SU-DHL-6 (cell line): ENCODE measurements at regions not wholly inside any gene's neighbourhood (a gene's known extent, or its start where the extent isn't known, plus 50 kb on each side); places are given as distances from the start of the nearest gene placed in this dataset.

Experiments used
- CTCF ChIP-seq: fragments of 200-600 bp; sonication (generic); IDR thresholded peaks from one replicate; pipeline ENCODE4 v1.5.1; 2017; ENCODE audit warnings: antibody characterized with exemption, mild to moderate bottlenecking, low read length, moderate library complexity; ENCODE audit not compliant: insufficient read depth, poor library complexity, severe bottlenecking
- EZH2phosphoT487 ChIP-seq: fragments of 200-600 bp; sonication (generic), shearing (Covaris generic); conservative IDR thresholded peaks from 2 replicates; pipeline ENCODE4 v1.6.1; 2018; ENCODE audit warnings: mild to moderate bottlenecking, antibody characterized with exemption, low read length, moderate library complexity, mixed read lengths

GRCh38 chr2:193141998-193142397 is 947.3 kb upstream of the TMEFF2 start:
- no peak for TF ChIP-seq CTCF
- TF ChIP-seq EZH2phosphoT487 = no peak
